Astrocyte (in vitro differentiated cells and primary cell): ENCODE measurements at regions not wholly inside any gene's neighbourhood (a gene's known extent, or its start where the extent isn't known, plus 50 kb on each side); places are given as distances from the start of the nearest gene placed in this dataset.

ENCODE experiments used
- DNase-seq: peaks from one replicate; pipeline ENCODE4 v3.0.0-alpha.2; 2010; ENCODE audit warnings: low read depth
- FAIRE-seq: peaks from 2 replicates; lab custom pipeline; 2011; peaks lifted over from hg19 to GRCh38; lab: Jason Lieb, UNC
- H2AFZ ChIP-seq: 2 replicates; pipeline ENCODE4 v1.6.0; 2012; ENCODE audit warnings: low read depth, low read length, inconsistent platforms
- H3K27ac ChIP-seq: 2 replicates; pipeline ENCODE4 v1.5.1; 2011; ENCODE audit warnings: low read depth, low read length, inconsistent platforms
- H3K27me3 ChIP-seq: 2 replicates; pipeline ENCODE4 v1.6.0; 2011; ENCODE audit warnings: low read length, inconsistent platforms; ENCODE audit not compliant: insufficient read depth
- H3K36me3 ChIP-seq: 2 replicates; pipeline ENCODE4 v1.5.1; 2011; ENCODE audit warnings: low read length, inconsistent platforms; ENCODE audit not compliant: insufficient read depth
- H3K4me1 ChIP-seq: 2 replicates; pipeline ENCODE4 v1.5.1; 2011; ENCODE audit warnings: low read length, inconsistent platforms; ENCODE audit not compliant: insufficient read depth
- H3K4me2 ChIP-seq: 2 replicates; pipeline ENCODE4 v1.6.0; 2012; ENCODE audit warnings: low read length, inconsistent platforms
- H3K4me3 ChIP-seq: 2 replicates; pipeline ENCODE4 v1.5.1; 2011; ENCODE audit warnings: low read depth, mild to moderate bottlenecking, low read length, inconsistent platforms; ENCODE audit not compliant: insufficient read depth
- H3K79me2 ChIP-seq: 2 replicates; pipeline ENCODE4 v1.6.0; 2012; ENCODE audit warnings: mild to moderate bottlenecking, low read length, inconsistent platforms; ENCODE audit not compliant: insufficient read depth
- H3K9ac ChIP-seq: 2 replicates; pipeline ENCODE4 v1.6.0; 2012; ENCODE audit warnings: mild to moderate bottlenecking, low read length, inconsistent platforms
- H3K9me3 ChIP-seq: 2 replicates; pipeline ENCODE4 v1.5.1; 2012; ENCODE audit warnings: low read depth, mild to moderate bottlenecking, low read length, inconsistent platforms; ENCODE audit not compliant: insufficient read depth
- H4K20me1 ChIP-seq: 2 replicates; pipeline ENCODE4 v1.6.0; 2012; ENCODE audit warnings: low read length, inconsistent platforms; ENCODE audit not compliant: insufficient read depth
- H3K27ac Mint-ChIP-seq: one replicate; pipeline ENCODE4 v1.8.0; 2021; ENCODE audit warnings: mild to moderate bottlenecking, mixed read lengths; ENCODE audit not compliant: unreplicated experiment
- H3K27me3 Mint-ChIP-seq: one replicate; pipeline ENCODE4 v1.8.0; 2021; ENCODE audit warnings: low read depth, mixed read lengths; ENCODE audit not compliant: unreplicated experiment
- H3K36me3 Mint-ChIP-seq: one replicate; pipeline ENCODE4 v1.8.0; 2021; ENCODE audit warnings: low read depth, mixed read lengths; ENCODE audit not compliant: unreplicated experiment
- H3K4me1 Mint-ChIP-seq: one replicate; pipeline ENCODE4 v1.8.0; 2021; ENCODE audit warnings: low read depth, mixed read lengths; ENCODE audit not compliant: unreplicated experiment
- H3K4me3 Mint-ChIP-seq: one replicate; pipeline ENCODE4 v1.8.0; 2021; ENCODE audit warnings: mild to moderate bottlenecking, moderate library complexity, mixed read lengths; ENCODE audit not compliant: unreplicated experiment
- H3K9me3 Mint-ChIP-seq: one replicate; pipeline ENCODE4 v1.8.0; 2021; ENCODE audit warnings: mild to moderate bottlenecking, mixed read lengths; ENCODE audit not compliant: unreplicated experiment
- EZH2 ChIP-seq: IDR thresholded peaks from 2 replicates; pipeline ENCODE4 v1.6.1; 2012; ENCODE audit warnings: mild to moderate bottlenecking, low read length, inconsistent platforms; ENCODE audit not compliant: insufficient read depth
- TF ChIP-seq, protein P1 (sequence below): IDR thresholded peaks from 2 replicates; pipeline ENCODE4 v1.5.1; 2011; ENCODE audit warnings: low read depth, mild to moderate bottlenecking, inconsistent platforms, low read length, moderate library complexity; ENCODE audit not compliant: insufficient read depth

DNA sequence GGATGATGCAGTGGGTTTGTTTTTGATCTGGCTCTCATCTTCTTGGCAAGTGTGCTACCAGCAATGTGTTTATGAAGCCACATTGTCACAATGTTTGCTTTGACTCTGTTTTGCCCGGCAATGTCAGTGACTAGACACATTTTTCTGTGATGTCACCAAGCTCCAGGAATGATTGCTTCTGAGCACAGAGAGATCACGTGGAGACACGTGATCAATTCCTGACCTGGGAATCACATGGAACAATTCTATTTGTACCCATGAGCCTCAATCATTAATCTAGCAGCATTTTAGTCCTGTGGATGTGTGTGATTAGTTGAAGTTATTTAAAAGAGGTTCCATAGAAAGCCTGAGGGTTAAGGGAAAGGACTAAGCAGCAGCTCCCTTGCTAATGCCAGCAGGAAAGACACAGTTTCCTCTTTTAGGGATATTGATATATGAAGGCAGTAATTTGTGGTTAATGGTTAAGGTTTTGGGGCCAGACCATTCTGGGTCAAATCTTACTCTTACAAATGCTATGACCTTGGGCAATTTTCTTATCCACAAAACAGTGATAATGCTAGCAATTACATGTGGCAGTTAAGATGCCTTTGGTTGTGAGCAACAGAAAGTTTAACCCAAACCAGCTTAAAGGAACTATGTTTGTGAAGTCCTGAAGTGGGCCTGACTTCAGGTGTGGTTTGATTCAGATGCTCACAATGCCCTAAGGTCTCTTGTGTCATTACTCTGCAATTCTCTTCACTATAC, 59.0 kb downstream of the FASLG start:
- Mint-ChIP-seq H3K4me3 (no peak overlapping the region), H3K4me1 (peaks cover 21% of the 10 kb centered on the region), H3K27ac (peak overlapping the region; percentile 43), H3K36me3 (no peaks in the 10 kb centered on the region), H3K27me3 (no peaks in the 10 kb centered on the region), H3K9me3 (no peaks in the 10 kb centered on the region)
- H3K27me3 ChIP-seq, result no peaks in the 10 kb centered on the region
- H3K27ac ChIP-seq, result no peak overlapping the region
- peaks cover 5% of the 10 kb centered on the region for H3K4me1 ChIP-seq
- no peaks in the 10 kb centered on the region for H4K20me1 ChIP-seq
- H3K79me2 ChIP-seq, result no peaks in the 10 kb centered on the region
- H3K9me3 ChIP-seq, result no peaks in the 10 kb centered on the region
- H3K4me2 ChIP-seq, result no peak overlapping the region
- no peak overlapping the region for H2AFZ ChIP-seq
- no peak overlapping the region for H3K9ac ChIP-seq
- H3K36me3 ChIP-seq, result no peaks in the 10 kb centered on the region
- no peak for FAIRE-seq
- DNase-seq, result peak; percentile 42
- no peak overlapping the region for H3K4me3 ChIP-seq
- TF ChIP-seq EZH2, result no peak
- TF ChIP-seq, protein P1, sequence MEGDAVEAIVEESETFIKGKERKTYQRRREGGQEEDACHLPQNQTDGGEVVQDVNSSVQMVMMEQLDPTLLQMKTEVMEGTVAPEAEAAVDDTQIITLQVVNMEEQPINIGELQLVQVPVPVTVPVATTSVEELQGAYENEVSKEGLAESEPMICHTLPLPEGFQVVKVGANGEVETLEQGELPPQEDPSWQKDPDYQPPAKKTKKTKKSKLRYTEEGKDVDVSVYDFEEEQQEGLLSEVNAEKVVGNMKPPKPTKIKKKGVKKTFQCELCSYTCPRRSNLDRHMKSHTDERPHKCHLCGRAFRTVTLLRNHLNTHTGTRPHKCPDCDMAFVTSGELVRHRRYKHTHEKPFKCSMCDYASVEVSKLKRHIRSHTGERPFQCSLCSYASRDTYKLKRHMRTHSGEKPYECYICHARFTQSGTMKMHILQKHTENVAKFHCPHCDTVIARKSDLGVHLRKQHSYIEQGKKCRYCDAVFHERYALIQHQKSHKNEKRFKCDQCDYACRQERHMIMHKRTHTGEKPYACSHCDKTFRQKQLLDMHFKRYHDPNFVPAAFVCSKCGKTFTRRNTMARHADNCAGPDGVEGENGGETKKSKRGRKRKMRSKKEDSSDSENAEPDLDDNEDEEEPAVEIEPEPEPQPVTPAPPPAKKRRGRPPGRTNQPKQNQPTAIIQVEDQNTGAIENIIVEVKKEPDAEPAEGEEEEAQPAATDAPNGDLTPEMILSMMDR, result no peak

DNA sequence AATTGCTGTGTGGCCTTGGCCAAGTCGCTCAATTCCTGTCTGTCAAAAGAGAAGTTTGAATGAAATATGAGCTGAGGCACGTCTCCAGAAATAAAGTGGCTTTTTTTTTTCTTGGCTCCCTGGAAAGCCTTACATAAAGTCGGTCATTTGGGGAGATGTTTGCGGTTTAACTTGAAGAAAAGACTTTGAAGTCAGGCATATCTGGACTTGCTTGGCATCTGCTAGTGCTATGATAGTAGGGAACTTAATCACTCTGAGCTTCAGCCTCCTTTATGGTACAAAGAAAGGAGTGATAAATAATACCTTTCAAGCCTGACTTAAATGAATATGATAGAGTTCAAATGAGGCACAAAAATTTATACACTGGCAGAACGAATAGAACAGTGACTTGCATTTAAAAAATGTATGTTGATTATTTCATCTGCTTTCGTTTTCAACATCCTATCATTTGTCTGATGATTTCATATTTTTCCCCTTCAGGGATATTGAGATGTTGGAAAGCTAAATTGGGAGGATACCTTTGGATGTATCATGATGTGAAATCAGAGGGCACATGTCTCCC, 60.2 kb downstream of the FASLG start:
- no peaks in the 10 kb centered on the region for H4K20me1 ChIP-seq
- Mint-ChIP-seq H3K36me3 (no peaks in the 10 kb centered on the region), H3K4me1 (peaks cover 21% of the 10 kb centered on the region), H3K27ac (no peak overlapping the region), H3K27me3 (no peaks in the 10 kb centered on the region), H3K9me3 (no peaks in the 10 kb centered on the region), H3K4me3 (no peak overlapping the region)
- H3K27me3 ChIP-seq, result no peaks in the 10 kb centered on the region
- H3K4me3 ChIP-seq, result no peak overlapping the region
- H3K27ac ChIP-seq, result no peak overlapping the region
- DNase-seq (peak; percentile 92), FAIRE-seq (no peak)
- no peaks in the 10 kb centered on the region for H3K36me3 ChIP-seq
- H2AFZ ChIP-seq, result no peak overlapping the region
- H3K4me1 ChIP-seq, result peaks cover 8% of the 10 kb centered on the region
- no peaks in the 10 kb centered on the region for H3K9me3 ChIP-seq
- H3K4me2 ChIP-seq, result no peak overlapping the region
- no peaks in the 10 kb centered on the region for H3K79me2 ChIP-seq
- TF ChIP-seq, protein P1, result no peak
- TF ChIP-seq EZH2, result no peak
- H3K9ac ChIP-seq, result no peak overlapping the region

DNA sequence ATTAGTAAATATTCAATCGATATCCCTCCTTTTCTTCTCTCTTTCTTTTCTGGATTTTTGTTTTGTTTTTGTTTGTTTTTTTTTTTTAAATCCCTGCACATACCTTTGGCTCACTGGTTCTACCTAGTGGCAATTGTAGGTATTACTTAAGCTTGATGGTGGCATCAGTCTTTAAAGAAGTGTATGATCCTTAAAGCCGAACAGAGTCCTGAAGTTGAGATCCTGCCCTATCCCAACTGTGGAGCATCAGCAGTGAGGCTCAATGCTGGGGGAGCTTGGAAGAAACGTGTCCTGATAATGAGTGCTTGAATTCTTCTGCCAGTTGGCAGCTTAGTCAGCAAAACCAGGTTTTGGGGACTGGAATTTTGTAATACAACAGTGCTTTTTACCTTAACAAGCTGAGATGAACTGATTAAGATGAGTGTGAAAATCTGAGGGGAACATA, 60.8 kb downstream of the FASLG start:
- Histone ChIP-seq H4K20me1 (no peaks in the 10 kb centered on the region), H3K9me3 (no peaks in the 10 kb centered on the region), H3K4me1 (peaks cover 8% of the 10 kb centered on the region), H3K36me3 (no peaks in the 10 kb centered on the region), H3K79me2 (no peaks in the 10 kb centered on the region), H3K9ac (no peak overlapping the region), H2AFZ (peak overlapping the region; percentile 43), H3K4me3 (no peak overlapping the region), H3K4me2 (no peak overlapping the region), H3K27ac (no peak overlapping the region), H3K27me3 (no peaks in the 10 kb centered on the region)
- H3K9me3 Mint-ChIP-seq, result no peaks in the 10 kb centered on the region
- H3K4me1 Mint-ChIP-seq, result peaks cover 21% of the 10 kb centered on the region
- FAIRE-seq, result no peak
- H3K27me3 Mint-ChIP-seq, result no peaks in the 10 kb centered on the region
- no peaks in the 10 kb centered on the region for H3K36me3 Mint-ChIP-seq
- no peak overlapping the region for H3K4me3 Mint-ChIP-seq
- TF ChIP-seq, protein P1, result peak; percentile 81
- TF ChIP-seq EZH2, result no peak
- H3K27ac Mint-ChIP-seq, result no peak overlapping the region
- peak; percentile 29 for DNase-seq
